ENCODE measurements at regions not wholly inside any gene's neighbourhood (a gene's known extent, or its start where the extent isn't known, plus 50 kb on each side); places are given as distances from the start of the nearest gene placed in this dataset.

GRCh38 chr2:176745543-176746200 is 466.9 kb upstream of the HNRNPA3 start:
- in situ Hi-C loops (cut with MboI; ENCODE audit: low sequenced_read_pairs) = no loop called here

- in situ Hi-C loops (cut with MboI; ENCODE audit: low sequenced_read_pairs) = no loop called here
Observed at GRCh38 chr2:176746411-176746810, 466.2 kb upstream of the HNRNPA3 start.

GRCh38 chr2:176747506-176747905 is 465.1 kb upstream of the HNRNPA3 start:
- in situ Hi-C loops (cut with MboI; ENCODE audit: low sequenced_read_pairs) = no loop called here

- in situ Hi-C loops (cut with MboI; ENCODE audit: low sequenced_read_pairs) = no loop called here
Observed at GRCh38 chr2:176747928-176748327, 464.7 kb upstream of the HNRNPA3 start.

- in situ Hi-C loops (cut with MboI; ENCODE audit: low sequenced_read_pairs) = no loop called here
Observed at GRCh38 chr2:176748662-176749061, 463.9 kb upstream of the HNRNPA3 start.

DNA sequence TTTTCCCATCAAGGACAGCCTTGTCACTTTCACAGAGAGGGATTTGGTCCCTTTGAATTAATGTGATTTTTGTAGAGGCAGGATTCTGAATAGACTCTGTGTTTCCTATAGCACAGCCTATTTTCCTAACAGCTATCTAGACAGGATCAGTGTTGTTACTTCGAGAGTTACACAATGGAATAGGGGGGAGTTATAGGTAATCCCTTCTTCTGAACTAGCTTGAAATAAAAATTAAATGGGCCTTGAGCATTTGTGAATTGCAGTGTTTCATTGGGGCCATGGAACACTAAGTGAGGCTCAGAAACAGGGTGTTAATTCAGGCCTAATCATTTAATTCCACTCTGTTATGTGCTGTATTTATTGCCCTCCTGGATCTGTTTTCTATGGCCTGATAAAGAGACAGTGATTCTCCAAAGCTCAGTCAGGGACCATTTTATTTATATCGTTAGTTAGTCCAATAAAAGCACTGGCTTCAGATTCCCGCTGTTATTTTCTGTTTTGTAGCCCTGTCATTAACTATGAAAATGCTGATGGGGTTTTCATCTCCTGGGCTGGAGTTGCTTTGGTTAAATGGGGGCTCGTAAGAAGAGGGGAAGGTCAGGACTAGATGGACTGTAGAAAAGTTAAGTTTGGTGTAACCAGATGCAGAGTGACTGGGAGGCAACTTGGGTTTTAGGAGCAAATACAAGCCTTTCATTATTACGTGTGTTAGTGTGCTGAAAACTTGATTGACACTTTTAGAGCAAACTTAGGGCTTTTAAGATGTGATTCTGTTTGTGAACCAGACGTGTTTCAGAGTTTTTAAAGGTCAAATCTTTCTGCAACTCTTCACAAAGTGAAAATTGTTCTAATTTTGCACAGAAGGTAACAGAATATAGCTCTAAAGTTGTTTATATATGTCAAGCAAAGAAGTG is 461.0 kb upstream of the HNRNPA3 start:
- in situ Hi-C loops (cut with MboI; ENCODE audit: low sequenced_read_pairs) = no loop called here

- in situ Hi-C loops (cut with MboI; ENCODE audit: low sequenced_read_pairs) = no loop called here
Observed at GRCh38 chr2:176752295-176752694, 460.3 kb upstream of the HNRNPA3 start.

GRCh38 chr2:176753205-176753604 is 459.4 kb upstream of the HNRNPA3 start:
- in situ Hi-C loops (cut with MboI; ENCODE audit: low sequenced_read_pairs) = no loop called here

- in situ Hi-C loops (cut with MboI; ENCODE audit: low sequenced_read_pairs) = no loop called here
Observed at GRCh38 chr2:176753752-176754474, 458.7 kb upstream of the HNRNPA3 start.

DNA sequence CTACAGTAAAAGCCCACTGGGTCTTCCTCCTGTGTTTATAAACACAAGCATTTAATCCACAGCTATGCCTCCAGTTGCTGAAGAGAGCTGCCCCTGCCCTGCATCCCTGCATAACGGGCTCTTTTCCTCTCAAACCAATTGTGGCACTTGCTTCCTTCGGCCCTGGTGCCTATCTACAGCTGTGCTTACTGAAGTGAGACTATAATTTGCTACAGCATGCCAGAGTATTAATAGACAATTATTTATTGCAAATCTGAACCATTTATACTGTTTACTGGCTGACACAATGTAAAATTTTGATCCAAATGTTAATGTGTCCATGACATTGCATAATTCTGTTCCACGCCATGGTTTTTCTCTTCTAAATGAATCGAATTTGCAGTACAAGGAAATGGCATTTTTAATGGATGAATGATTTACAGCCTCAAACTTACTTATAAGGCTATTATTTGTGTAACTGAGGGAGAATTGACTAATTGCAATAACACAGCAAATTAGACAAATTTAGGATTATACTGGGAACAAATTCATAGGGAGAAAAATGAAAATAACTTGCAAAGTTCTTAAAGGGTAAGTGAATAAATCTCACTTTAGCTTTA is 457.0 kb upstream of the HNRNPA3 start:
- in situ Hi-C loops (cut with MboI; ENCODE audit: low sequenced_read_pairs) = no loop called here

- in situ Hi-C loops (cut with MboI; ENCODE audit: low sequenced_read_pairs) = no loop called here
Observed at GRCh38 chr2:176758426-176758825, 454.2 kb upstream of the HNRNPA3 start.

GRCh38 chr2:176760439-176760838 is 452.2 kb upstream of the HNRNPA3 start:
- in situ Hi-C loops (cut with MboI; ENCODE audit: low sequenced_read_pairs) = no loop called here

DNA sequence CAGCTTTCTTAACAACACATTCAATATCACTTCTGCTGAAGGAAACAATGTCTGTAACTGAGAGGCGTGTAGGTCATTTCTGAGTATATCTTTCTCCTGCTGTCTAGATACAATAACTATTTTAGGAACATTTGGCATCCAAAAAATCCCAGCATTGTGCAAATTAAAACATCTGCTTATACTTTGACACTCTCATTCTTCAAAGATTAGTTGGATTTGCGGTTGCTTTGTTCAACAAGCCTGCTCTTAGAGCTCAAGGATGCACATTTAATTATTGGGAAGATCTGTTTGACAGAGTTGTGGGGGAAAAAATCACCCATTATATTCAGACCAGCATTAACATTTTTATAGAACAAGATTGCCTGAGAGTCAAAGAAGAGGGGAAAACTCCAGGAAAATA is 449.5 kb upstream of the HNRNPA3 start:
- in situ Hi-C loops (cut with MboI; ENCODE audit: low sequenced_read_pairs) = no loop called here

DNA sequence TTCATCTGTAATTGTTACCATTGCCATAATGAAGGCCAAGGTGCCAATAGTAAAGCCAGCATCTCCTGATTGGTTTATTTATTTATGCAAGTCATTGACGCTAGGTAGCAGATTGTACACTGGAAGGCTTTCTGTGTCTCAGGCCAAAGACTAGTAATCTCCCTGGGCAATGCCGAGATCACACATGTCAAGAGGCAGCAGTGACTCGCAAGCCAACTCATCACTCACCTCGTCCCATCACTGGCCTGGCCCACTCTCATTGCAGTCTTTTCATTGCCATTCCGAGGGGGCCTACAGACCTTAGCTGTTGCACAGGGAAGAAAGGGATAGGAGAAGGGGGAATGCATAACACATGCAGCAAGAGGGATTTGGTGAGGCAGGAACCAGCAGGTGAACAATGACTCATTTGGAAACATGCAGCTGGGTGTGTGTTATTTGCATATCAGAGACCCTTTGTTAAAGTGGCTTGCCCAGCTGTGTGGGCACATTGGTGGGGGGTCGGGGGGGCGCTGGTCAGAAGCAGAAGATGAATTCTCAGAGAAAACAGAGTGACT is 448.7 kb upstream of the HNRNPA3 start:
- in situ Hi-C loops (cut with MboI; ENCODE audit: low sequenced_read_pairs) = no loop called here

DNA sequence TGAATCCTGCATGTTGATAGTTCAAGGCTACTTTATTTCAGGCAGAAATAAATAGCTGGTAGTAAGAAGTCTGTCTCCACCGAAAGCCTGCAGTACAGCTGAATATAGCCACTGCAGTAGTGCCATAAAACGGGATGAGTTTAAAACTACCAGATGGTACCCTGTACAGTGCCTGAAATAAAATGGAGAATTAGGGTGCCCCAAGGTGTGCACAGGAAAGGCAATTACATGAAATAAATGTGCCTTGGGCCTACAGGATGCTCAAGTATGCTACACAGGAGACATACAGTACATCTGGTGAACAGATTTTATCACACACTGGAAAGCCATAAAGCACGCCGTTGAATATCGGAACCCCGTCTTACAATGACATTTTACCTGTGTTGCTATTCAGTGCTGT is 447.7 kb upstream of the HNRNPA3 start:
- in situ Hi-C loops (cut with MboI; ENCODE audit: low sequenced_read_pairs) = no loop called here

DNA sequence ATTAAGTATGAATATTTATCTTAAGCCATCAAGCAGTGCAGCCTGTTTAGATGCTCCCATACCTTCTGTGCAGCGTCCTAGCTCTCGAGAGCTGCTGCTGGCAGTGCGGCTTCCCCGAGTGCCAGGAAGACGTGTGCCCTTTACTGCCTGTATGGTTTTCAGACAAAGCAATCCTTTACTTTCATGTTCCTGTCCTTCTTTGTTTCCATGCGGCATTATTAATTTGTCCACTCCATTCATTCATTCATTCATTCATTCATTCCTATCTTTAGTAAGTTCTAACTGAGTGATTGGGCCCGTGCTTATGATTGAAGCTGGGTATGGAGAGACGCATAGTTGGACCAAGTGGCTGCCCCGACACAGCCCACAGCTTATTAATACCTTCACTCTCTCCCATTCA is 446.6 kb upstream of the HNRNPA3 start:
- in situ Hi-C loops (cut with MboI; ENCODE audit: low sequenced_read_pairs) = no loop called here

DNA sequence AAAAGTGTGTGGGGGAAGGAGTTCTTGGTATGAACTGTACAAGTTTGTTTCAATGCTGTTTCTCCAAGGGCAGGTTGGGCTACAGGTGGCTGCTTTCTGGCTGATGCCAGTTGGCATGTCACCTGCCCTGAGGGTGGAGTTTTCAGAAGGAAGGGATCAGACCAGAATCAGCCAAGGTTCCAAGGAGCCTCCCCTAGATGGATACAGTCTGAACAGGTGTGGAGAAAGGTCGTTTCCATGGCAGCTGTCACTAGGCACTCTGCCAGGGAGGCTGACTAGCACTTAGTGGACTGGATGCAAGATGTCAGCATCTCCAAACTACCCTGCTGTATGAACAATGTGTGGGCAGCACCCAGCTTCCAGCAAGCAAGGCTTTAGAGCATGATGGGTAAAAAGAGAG is 444.4 kb upstream of the HNRNPA3 start:
- in situ Hi-C loops (cut with MboI; ENCODE audit: low sequenced_read_pairs) = no loop called here

GRCh38 chr2:176769021-176769420 is 443.6 kb upstream of the HNRNPA3 start:
- in situ Hi-C loops (cut with MboI; ENCODE audit: low sequenced_read_pairs) = no loop called here

DNA sequence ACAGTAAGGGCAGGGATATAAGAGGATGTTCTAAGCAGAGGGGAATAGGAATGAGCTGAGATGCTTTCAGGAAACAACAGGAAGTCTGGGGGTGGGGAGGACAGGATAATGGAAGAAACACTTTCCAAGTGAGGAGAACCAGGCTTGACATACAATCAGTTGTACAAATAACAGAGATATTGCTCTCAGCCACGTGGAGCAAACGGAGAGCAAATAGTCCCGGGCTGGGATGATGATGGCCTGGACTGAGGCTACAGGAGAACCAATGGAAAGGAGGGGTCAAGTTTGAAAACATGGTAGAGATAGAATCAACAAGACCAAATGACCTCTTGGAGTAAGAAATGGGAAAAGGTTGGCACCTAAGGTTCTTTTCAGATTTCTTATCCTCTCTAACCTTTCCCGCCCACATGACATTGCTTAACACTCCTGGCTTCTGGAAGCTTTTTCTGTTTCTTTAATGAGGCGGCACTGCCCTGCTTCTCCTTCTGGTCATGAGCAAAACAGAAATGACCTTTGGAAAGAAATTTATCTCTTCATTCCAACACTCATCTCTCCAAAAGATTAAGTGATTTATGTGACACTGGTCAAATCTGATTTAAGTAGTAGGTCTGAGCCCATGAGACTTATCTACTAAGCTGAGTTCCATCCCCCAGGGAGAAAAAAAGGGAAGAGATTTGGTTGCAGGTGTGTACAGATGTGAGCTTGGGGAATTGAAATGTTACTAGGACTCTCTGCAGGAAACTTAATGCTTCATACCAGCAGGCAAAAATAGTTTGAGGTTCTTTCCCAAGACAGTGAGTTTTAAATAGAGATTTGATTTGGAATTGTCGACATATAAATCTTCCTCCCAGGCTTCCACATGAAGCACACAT is 442.9 kb upstream of the HNRNPA3 start:
- in situ Hi-C loops (cut with MboI; ENCODE audit: low sequenced_read_pairs) = no loop called here

GRCh38 chr2:176772816-176773215 is 439.8 kb upstream of the HNRNPA3 start:
- in situ Hi-C loops (cut with MboI; ENCODE audit: low sequenced_read_pairs) = no loop called here
